Stomach (tissue), 4 donors: ENCODE measurements at regions not wholly inside any gene's neighbourhood (a gene's known extent, or its start where the extent isn't known, plus 50 kb on each side); places are given as distances from the start of the nearest gene placed in this dataset.

ENCODE experiments used
- CTCF ChIP-seq, 7 experiments: fragments of 450-650 bp in 4 of 7; fragments of 200-600 bp in 3 of 7; sonication (generic) in 3 of 7; IDR thresholded peaks; one replicate each; pipeline ENCODE4 v1.5.1; 2016 to 2019; ENCODE audit warnings: antibody characterized with exemption in 7 of 7, control low read depth in 2 of 7, mild to moderate bottlenecking in 1 of 7
- POLR2AphosphoS5 ChIP-seq, 3 donors: sonication (generic); formaldehyde crosslinking; IDR thresholded peaks; one replicate each; pipeline ENCODE4 v1.6.1; 2016; ENCODE audit warnings: antibody characterized with exemption in 3 of 3

GRCh38 chr2:226310146-226310545, 489.5 kb downstream of the IRS1 start:
- TF ChIP-seq POLR2AphosphoS5 (IDR thresholded peaks at IDR 0.05): no peak
- TF ChIP-seq CTCF (IDR thresholded peaks at IDR 0.05): no peak
